Keratinocyte (primary cell): ENCODE measurements at regions not wholly inside any gene's neighbourhood (a gene's known extent, or its start where the extent isn't known, plus 50 kb on each side); places are given as distances from the start of the nearest gene placed in this dataset.

Experiments
- DNase-seq: peaks from one replicate; pipeline ENCODE4 v3.0.0-alpha.2; 2011; ENCODE audit warnings: low read depth, missing footprints, low spot score
- FAIRE-seq: peaks from 2 replicates; lab custom pipeline; 2011; peaks lifted over from hg19 to GRCh38; lab: Jason Lieb, UNC
- H2AFZ ChIP-seq: 2 replicates; pipeline ENCODE4 v1.6.0; 2012; ENCODE audit warnings: low read length, control low read depth, inconsistent platforms; ENCODE audit not compliant: control insufficient read depth
- H3K27ac ChIP-seq: 2 replicates; pipeline ENCODE4 v1.5.1; 2011; ENCODE audit warnings: low read length; ENCODE audit not compliant: control insufficient read depth, insufficient read depth
- H3K27me3 ChIP-seq: 3 replicates; pipeline ENCODE4 v1.6.0; 2011; ENCODE audit warnings: low read length; ENCODE audit not compliant: control insufficient read depth, insufficient read depth; ENCODE audit errors: extremely low read depth
- H3K36me3 ChIP-seq, 2 experiments: 2 replicates in 1 of 2; 3 replicates in 1 of 2; pipeline ENCODE4 v1.5.1; 2011; ENCODE audit warnings: low read length in 2 of 2, mild to moderate bottlenecking in 1 of 2; ENCODE audit not compliant: control insufficient read depth in 2 of 2, insufficient read depth in 2 of 2; ENCODE audit errors: extremely low read depth in 1 of 2
- H3K4me1 ChIP-seq: 3 replicates; pipeline ENCODE4 v1.5.1; 2011; ENCODE audit warnings: low read length; ENCODE audit not compliant: control insufficient read depth, insufficient read depth; ENCODE audit errors: extremely low read depth
- H3K4me2 ChIP-seq: 3 replicates; pipeline ENCODE4 v1.6.0; 2011; ENCODE audit warnings: low read depth, low read length; ENCODE audit not compliant: control insufficient read depth, insufficient read depth; ENCODE audit errors: extremely low read depth
- H3K4me3 ChIP-seq, 3 experiments: fragments of 200-600 bp in 1 of 3; sonication (generic) in 1 of 3; 2 replicates in 2 of 3; 3 replicates in 1 of 3; pipeline ENCODE4 v1.5.1; 2011 to 2016; ENCODE audit warnings: low read length in 3 of 3, mild to moderate bottlenecking in 3 of 3, control low read depth in 2 of 3, inconsistent platforms in 1 of 3, low read depth in 1 of 3, mixed read lengths in 1 of 3, mixed run types in 1 of 3, moderate library complexity in 1 of 3; ENCODE audit not compliant: control insufficient read depth in 2 of 3, insufficient read depth in 2 of 3; ENCODE audit errors: extremely low read depth in 1 of 3
- H3K79me2 ChIP-seq: 2 replicates; pipeline ENCODE4 v1.6.0; 2012; ENCODE audit warnings: low read length; ENCODE audit not compliant: control insufficient read depth, insufficient read depth
- H3K9ac ChIP-seq: 3 replicates; pipeline ENCODE4 v1.6.0; 2011; ENCODE audit warnings: low read length; ENCODE audit not compliant: control insufficient read depth, insufficient read depth; ENCODE audit errors: extremely low read depth
- H3K9me1 ChIP-seq: 3 replicates; pipeline ENCODE4 v1.6.0; 2011; ENCODE audit warnings: low read length; ENCODE audit not compliant: control insufficient read depth, insufficient read depth; ENCODE audit errors: extremely low read depth
- H3K9me3 ChIP-seq: 2 replicates; pipeline ENCODE4 v1.5.1; 2012; ENCODE audit warnings: low read depth, low read length; ENCODE audit not compliant: control insufficient read depth
- H4K20me1 ChIP-seq: 3 replicates; pipeline ENCODE4 v1.6.0; 2011; ENCODE audit warnings: low read length; ENCODE audit not compliant: control insufficient read depth, insufficient read depth; ENCODE audit errors: extremely low read depth
- EZH2 ChIP-seq: IDR thresholded peaks from one replicate; pipeline ENCODE4 v1.6.1; 2012; ENCODE audit warnings: inconsistent platforms, mild to moderate bottlenecking, low read length, moderate library complexity
- dilution Hi-C: fragments of 300-500 bp; cut with MboI; formaldehyde crosslinking; loops from one replicate; pipeline ENCODE4 v1.7.0; 2020; ENCODE audit warnings: low sequenced_read_pairs; ENCODE audit not compliant: extremely low pct_ligation_motif_present
- TF ChIP-seq, protein P1 (sequence below), 3 experiments: IDR thresholded peaks in 1 of 3; conservative IDR thresholded peaks in 1 of 3; optimal IDR thresholded peaks in 1 of 3; 2 replicates in 2 of 3; 3 replicates in 1 of 3; pipeline versions ENCODE3 to v1.5.1; 2011; ENCODE audit warnings: low read length in 3 of 3, mild to moderate bottlenecking in 3 of 3, moderate library complexity in 2 of 3, control low read depth in 1 of 3, inconsistent platforms in 1 of 3; ENCODE audit not compliant: insufficient read depth in 2 of 3; ENCODE audit errors: extremely low read depth in 1 of 3

DNA sequence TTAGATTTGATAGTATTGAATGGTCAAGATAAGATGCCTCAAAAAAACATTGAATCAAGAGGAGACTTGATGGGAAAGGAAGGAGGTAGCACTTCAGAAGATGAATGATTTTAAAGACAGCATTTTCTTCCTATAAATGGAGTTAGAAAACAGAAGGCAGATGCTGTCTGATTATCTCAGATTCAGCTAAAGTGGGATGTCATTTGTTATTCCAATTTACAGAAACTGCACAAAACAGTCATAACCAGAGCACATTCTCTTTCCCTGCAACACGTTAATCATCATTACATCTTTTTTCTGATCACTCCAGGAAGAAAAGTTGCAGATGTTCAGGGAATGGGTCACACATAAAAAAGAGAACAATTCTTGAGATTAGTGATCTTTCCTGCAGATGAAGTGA is 1141.8 kb downstream of the SI start:
- H3K9me3 ChIP-seq: peaks cover 2% of the 10 kb centered on the region
- no peaks in the 10 kb centered on the region for H3K4me1 ChIP-seq
- H3K79me2 ChIP-seq: no peaks in the 10 kb centered on the region
- H3K4me2 ChIP-seq: no peak overlapping the region
- no peaks in the 10 kb centered on the region for H4K20me1 ChIP-seq
- dilution Hi-C loops: no loop called here
- no peak for TF ChIP-seq EZH2
- TF ChIP-seq, protein P1, sequence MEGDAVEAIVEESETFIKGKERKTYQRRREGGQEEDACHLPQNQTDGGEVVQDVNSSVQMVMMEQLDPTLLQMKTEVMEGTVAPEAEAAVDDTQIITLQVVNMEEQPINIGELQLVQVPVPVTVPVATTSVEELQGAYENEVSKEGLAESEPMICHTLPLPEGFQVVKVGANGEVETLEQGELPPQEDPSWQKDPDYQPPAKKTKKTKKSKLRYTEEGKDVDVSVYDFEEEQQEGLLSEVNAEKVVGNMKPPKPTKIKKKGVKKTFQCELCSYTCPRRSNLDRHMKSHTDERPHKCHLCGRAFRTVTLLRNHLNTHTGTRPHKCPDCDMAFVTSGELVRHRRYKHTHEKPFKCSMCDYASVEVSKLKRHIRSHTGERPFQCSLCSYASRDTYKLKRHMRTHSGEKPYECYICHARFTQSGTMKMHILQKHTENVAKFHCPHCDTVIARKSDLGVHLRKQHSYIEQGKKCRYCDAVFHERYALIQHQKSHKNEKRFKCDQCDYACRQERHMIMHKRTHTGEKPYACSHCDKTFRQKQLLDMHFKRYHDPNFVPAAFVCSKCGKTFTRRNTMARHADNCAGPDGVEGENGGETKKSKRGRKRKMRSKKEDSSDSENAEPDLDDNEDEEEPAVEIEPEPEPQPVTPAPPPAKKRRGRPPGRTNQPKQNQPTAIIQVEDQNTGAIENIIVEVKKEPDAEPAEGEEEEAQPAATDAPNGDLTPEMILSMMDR (optimal IDR thresholded peaks at IDR 0.05 in 1 of 3, IDR thresholded peaks at IDR 0.05 in 1 of 3, conservative IDR thresholded peaks at IDR 0.05 in 1 of 3; ENCODE audit: extremely low read depth in 1 of 3, insufficient read depth in 2 of 3, low read length in 3 of 3): no peak
- H3K36me3 ChIP-seq: no peaks in the 10 kb centered on the region
- FAIRE-seq (no peak), DNase-seq (no peak)
- no peak overlapping the region for H3K4me3 ChIP-seq
- H3K27me3 ChIP-seq: no peaks in the 10 kb centered on the region
- H3K27ac ChIP-seq: no peak overlapping the region
- H2AFZ ChIP-seq: no peak overlapping the region
- no peaks in the 10 kb centered on the region for H3K9me1 ChIP-seq
- no peak overlapping the region for H3K9ac ChIP-seq

DNA sequence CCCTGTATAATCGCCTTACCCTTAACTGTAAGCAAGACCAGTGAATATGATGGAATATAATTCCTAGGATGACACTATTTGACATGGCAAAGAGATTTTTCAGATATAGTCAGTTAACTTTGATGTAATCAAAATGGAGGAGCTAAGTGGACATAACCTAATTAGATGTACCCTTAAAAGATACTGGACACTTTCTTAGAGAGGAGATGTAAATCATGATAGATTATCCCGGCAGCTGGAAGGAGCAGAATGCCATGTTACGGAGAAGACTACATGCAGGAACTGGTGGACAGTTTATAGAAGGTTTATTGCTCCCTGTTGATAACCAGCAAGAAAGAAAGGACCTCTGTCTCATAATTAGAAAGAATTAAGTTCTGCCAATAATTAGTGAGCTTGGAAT is 1142.9 kb downstream of the SI start:
- Histone ChIP-seq H3K9me3 (peaks cover 2% of the 10 kb centered on the region), H3K79me2 (no peaks in the 10 kb centered on the region), H2AFZ (no peak overlapping the region), H3K36me3 (no peaks in the 10 kb centered on the region), H3K9me1 (no peaks in the 10 kb centered on the region), H3K27me3 (no peaks in the 10 kb centered on the region), H3K4me3 (no peak overlapping the region), H3K4me1 (no peaks in the 10 kb centered on the region), H3K4me2 (no peak overlapping the region), H3K9ac (no peak overlapping the region), H4K20me1 (no peaks in the 10 kb centered on the region), H3K27ac (no peak overlapping the region)
- FAIRE-seq (no peak), DNase-seq (no peak)
- dilution Hi-C loops: no loop called here
- no peak for TF ChIP-seq EZH2
- TF ChIP-seq, protein P1 (optimal IDR thresholded peaks at IDR 0.05 in 1 of 3, IDR thresholded peaks at IDR 0.05 in 1 of 3, conservative IDR thresholded peaks at IDR 0.05 in 1 of 3; ENCODE audit: extremely low read depth in 1 of 3, insufficient read depth in 2 of 3, low read length in 3 of 3): no peak
